HepG2 (cell line): ENCODE measurements at regions not wholly inside any gene's neighbourhood (a gene's known extent, or its start where the extent isn't known, plus 50 kb on each side); places are given as distances from the start of the nearest gene placed in this dataset.
A peak's percentile ranks its signal among the peaks of the same experiment; 100 is the strongest.

Experiments
- ATAC-seq: fragments of 200-7000 bp; cut with Tn5 transposase; 3 replicates; pipeline ENCODE4 v1.9.1; 2020; ENCODE audit warnings: mild to moderate bottlenecking, moderate library complexity
- BruUV-seq: library from RNA; stranded (reverse); fragments of 400-500 nt; replicated peaks from 2 replicates; lab custom pipeline; 2021; lab: Mats Ljungman, UMichigan
- CTCF ChIA-PET: fragments of 300-600 bp; formaldehyde crosslinking; extraction: SDS; loops from one replicate; lab custom pipeline; 2021; ENCODE audit warnings: low total read pairs, inconsistent platforms, low intra/inter-chr PET ratio; lab: Yijun Ruan, JAX
- POLR2A ChIA-PET: fragments of 350-600 bp; sonication (Branson Sonifier 250); formaldehyde crosslinking; loops from one replicate; lab custom pipeline; 2020; ENCODE audit warnings: antibody characterized with exemption, inconsistent platforms; lab: Yijun Ruan, JAX
- DNase-seq: peaks from one replicate; pipeline ENCODE4 v3.0.0-alpha.2; 2015; ENCODE audit warnings: low spot score
- FAIRE-seq: peaks from 3 replicates; lab custom pipeline; 2011; peaks lifted over from hg19 to GRCh38; lab: Jason Lieb, UNC
- H2AFZ ChIP-seq: one replicate; pipeline ENCODE4 v1.6.1; 2011; ENCODE audit warnings: low read length, inconsistent platforms
- H3K27ac ChIP-seq: fragments of 300-600 bp; 3 replicates; pipeline ENCODE4 v1.8.0; 2011; ENCODE audit warnings: mixed run types, mild to moderate bottlenecking, mixed read lengths, low read length, inconsistent platforms; ENCODE audit not compliant: insufficient read depth; ENCODE audit errors: extremely low read length
- H3K27me3 ChIP-seq, 2 experiments: fragments of 200-600 bp in 1 of 2; 2 replicates in 1 of 2; 3 replicates in 1 of 2; pipeline versions ENCODE4 v1.6.0 to v1.8.0; 2011; ENCODE audit warnings: low read length in 2 of 2, mild to moderate bottlenecking in 2 of 2, moderate library complexity in 2 of 2, inconsistent platforms in 1 of 2; ENCODE audit not compliant: insufficient read depth in 2 of 2, control insufficient read depth in 1 of 2
- H3K36me3 ChIP-seq, 2 experiments: fragments of 200-600 bp in 1 of 2; replicated peaks in 1 of 2; 2 replicates in 1 of 2; 3 replicates in 1 of 2; pipeline versions ENCODE4 v1.5.1 to v1.8.0; 2011; ENCODE audit warnings: low read length in 2 of 2, inconsistent platforms in 1 of 2; ENCODE audit not compliant: insufficient read depth in 2 of 2, control insufficient read depth in 1 of 2
- H3K4me1 ChIP-seq: 2 replicates; pipeline ENCODE4 v1.5.1; 2012; ENCODE audit warnings: low read length, inconsistent platforms; ENCODE audit not compliant: insufficient read depth
- H3K4me2 ChIP-seq: 2 replicates; pipeline ENCODE4 v1.6.0; 2011; ENCODE audit warnings: low read depth, low read length, inconsistent platforms
- H3K4me3 ChIP-seq, 3 experiments: fragments of 200-600 bp in 1 of 3; sonication (generic), shearing (Covaris generic) in 1 of 3; replicated peaks in 1 of 3; 2 replicates each; pipeline ENCODE4 v1.5.1; 2011 to 2016; ENCODE audit warnings: low read length in 3 of 3, inconsistent platforms in 2 of 3, low read depth in 2 of 3, mild to moderate bottlenecking in 2 of 3, control low read depth in 1 of 3, mixed read lengths in 1 of 3; ENCODE audit not compliant: insufficient read depth in 1 of 3
- H3K79me2 ChIP-seq: one replicate; pipeline ENCODE4 v1.6.1; 2011; ENCODE audit warnings: low read length, inconsistent platforms; ENCODE audit not compliant: insufficient read depth
- H3K9ac ChIP-seq: 2 replicates; pipeline ENCODE4 v1.6.0; 2011; ENCODE audit warnings: mild to moderate bottlenecking, low read depth, low read length, inconsistent platforms; ENCODE audit not compliant: insufficient read depth
- H3K9me3 ChIP-seq: 2 replicates; pipeline ENCODE4 v1.5.1; 2012; ENCODE audit warnings: mild to moderate bottlenecking, low read length
- H4K20me1 ChIP-seq: 2 replicates; pipeline ENCODE4 v1.6.0; 2011; ENCODE audit warnings: inconsistent platforms, mild to moderate bottlenecking, low read length, moderate library complexity; ENCODE audit not compliant: insufficient read depth
- BCL6 ChIP-seq: IDR thresholded peaks from 2 replicates; pipeline ENCODE4 v1.6.1; 2016; ENCODE audit warnings: missing genetic modification reagents, missing compliant biosample characterization
- CREB1 ChIP-seq, 2 experiments: fragments of 450-650 bp in 1 of 2; IDR thresholded peaks; 2 replicates each; pipeline ENCODE4 v1.6.1; 2016 to 2017; ENCODE audit warnings: control low read depth in 1 of 2, mild to moderate bottlenecking in 1 of 2, missing compliant biosample characterization in 1 of 2, missing genetic modification characterization in 1 of 2
- HMGXB3 ChIP-seq: sonication (generic); formaldehyde crosslinking; IDR thresholded peaks from 2 replicates; pipeline ENCODE4 v1.4.0; 2020; ENCODE audit warnings: missing genetic modification reagents, borderline replicate concordance
- NKX3-1 ChIP-seq: sonication (generic); formaldehyde crosslinking; IDR thresholded peaks from 2 replicates; pipeline ENCODE4 v1.5.0; 2020; ENCODE audit warnings: missing genetic modification reagents
- PRDM15 ChIP-seq: sonication (generic); formaldehyde crosslinking; IDR thresholded peaks from 2 replicates; pipeline ENCODE4 v1.4.0; 2020; ENCODE audit warnings: missing genetic modification reagents
- YEATS4 ChIP-seq: sonication (generic); formaldehyde crosslinking; IDR thresholded peaks from 2 replicates; pipeline ENCODE4 v1.4.0; 2020; ENCODE audit warnings: missing genetic modification reagents, borderline replicate concordance
- ZNF101 ChIP-seq: sonication (generic); formaldehyde crosslinking; IDR thresholded peaks from 2 replicates; pipeline ENCODE4 v1.4.0; 2020; ENCODE audit warnings: mild to moderate bottlenecking, low read depth, missing genetic modification reagents, borderline replicate concordance
- ZNF614 ChIP-seq: IDR thresholded peaks from 2 replicates; pipeline ENCODE4 v1.6.1; 2018; ENCODE audit warnings: missing biosample characterization, missing genetic modification reagents, inconsistent platforms, borderline replicate concordance
- ZNF7 ChIP-seq: IDR thresholded peaks from 2 replicates; pipeline ENCODE4 v1.6.1; 2016; ENCODE audit warnings: missing biosample characterization, missing genetic modification reagents
- ZNF850 ChIP-seq: sonication (generic); formaldehyde crosslinking; conservative IDR thresholded peaks from 2 replicates; pipeline ENCODE4 v1.9.0; 2021; ENCODE audit warnings: mild to moderate bottlenecking, missing genetic modification reagents
- WGBS: methylation state at CpG from one replicate; pipeline ENCODE4 v1.1.6; 2017; ENCODE audit warnings: low lambda C conversion rate; 5-methylcytosine and 5-hydroxymethylcytosine counted together
- in situ Hi-C: cut with HindIII; loops from 2 replicates; pipeline ENCODE4 v1.10.0; 2017; ENCODE audit warnings: low pct_unique_long_range_greater_than_20kb; ENCODE audit not compliant: extremely low pct_ligation_motif_present
- intact Hi-C: fragments of 100-400 bp; cut with micrococcal nuclease; formaldehyde crosslinking; loops from one replicate; pipeline ENCODE4 v1.10.0; 2022; ENCODE audit not compliant: unreplicated experiment
- TF ChIP-seq, protein P1 (sequence below): sonication (generic); formaldehyde crosslinking; IDR thresholded peaks from 2 replicates; pipeline ENCODE4 v1.8.1; 2022; ENCODE audit warnings: mild to moderate bottlenecking, missing genetic modification reagents

DNA sequence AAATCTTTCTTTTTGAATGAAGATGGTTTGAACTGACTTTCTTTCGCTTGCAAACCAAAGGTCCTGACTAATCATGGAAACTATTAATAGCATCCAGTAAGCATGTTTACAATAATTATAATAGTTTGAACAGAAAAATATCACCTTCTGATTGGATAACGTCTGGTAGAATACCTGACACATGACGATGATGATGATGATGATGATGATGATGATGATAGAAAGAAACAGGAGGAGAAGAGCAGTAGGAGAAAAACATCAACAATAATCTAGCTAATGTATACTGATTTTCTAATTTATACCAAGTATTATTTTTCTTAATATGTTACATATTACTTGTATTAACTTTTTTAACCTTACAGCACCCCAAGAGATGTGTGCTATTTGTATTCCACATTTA, 157.5 kb upstream of the SPRY2 start:
- FAIRE-seq, result no peak
- CTCF ChIA-PET, result no interaction called here

DNA sequence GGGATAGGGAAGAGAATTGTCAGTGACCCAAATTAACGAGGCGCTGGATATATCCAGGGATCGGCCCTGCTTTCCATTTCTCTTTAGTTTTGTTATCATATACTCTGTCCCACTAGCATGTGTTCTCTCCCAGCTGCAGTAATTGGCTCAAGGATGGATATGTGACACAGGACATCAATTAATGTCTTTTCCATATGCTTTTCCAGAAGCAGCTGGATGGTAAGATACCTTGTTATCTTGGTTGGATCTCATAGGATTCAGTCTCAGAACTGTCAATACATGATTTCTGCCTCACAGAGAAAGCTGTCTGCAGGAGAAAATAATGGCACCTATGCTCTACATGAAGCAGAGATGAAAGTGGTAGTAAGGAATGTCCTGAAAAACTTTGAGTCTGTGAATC, 157.1 kb upstream of the SPRY2 start:
- DNase-seq, result no peak
- ATAC-seq, result no peak
- Histone ChIP-seq H4K20me1 (no peaks in the 10 kb centered on the region), H3K79me2 (no peaks in the 10 kb centered on the region), H3K4me3 (no peak overlapping the region), H3K36me3 (no peaks in the 10 kb centered on the region), H3K4me2 (no peak overlapping the region), H2AFZ (no peak overlapping the region), H3K9me3 (peaks cover 24% of the 10 kb centered on the region), H3K4me1 (no peaks in the 10 kb centered on the region), H3K9ac (no peak overlapping the region), H3K27ac (no peak overlapping the region), H3K27me3 (no peaks in the 10 kb centered on the region)
- no peak for FAIRE-seq
- WGBS, result 1% methylated on average over 3 of the region's 3 CpGs
- CTCF ChIA-PET, result no interaction called here
- in situ Hi-C loops (no loop called here), intact Hi-C loops (no loop called here)
- POLR2A ChIA-PET, result no interaction called here
- BruUV-seq, result no TSS peak
- TF ChIP-seq, protein P1, sequence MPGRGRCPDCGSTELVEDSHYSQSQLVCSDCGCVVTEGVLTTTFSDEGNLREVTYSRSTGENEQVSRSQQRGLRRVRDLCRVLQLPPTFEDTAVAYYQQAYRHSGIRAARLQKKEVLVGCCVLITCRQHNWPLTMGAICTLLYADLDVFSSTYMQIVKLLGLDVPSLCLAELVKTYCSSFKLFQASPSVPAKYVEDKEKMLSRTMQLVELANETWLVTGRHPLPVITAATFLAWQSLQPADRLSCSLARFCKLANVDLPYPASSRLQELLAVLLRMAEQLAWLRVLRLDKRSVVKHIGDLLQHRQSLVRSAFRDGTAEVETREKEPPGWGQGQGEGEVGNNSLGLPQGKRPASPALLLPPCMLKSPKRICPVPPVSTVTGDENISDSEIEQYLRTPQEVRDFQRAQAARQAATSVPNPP (CRISPR knock-in tag), result no peak
- TF ChIP-seq BCL6 (CRISPR knock-in tag) (no peak), ZNF614 (CRISPR knock-in tag) (no peak), YEATS4 (CRISPR knock-in tag) (no peak), ZNF7 (no peak), PRDM15 (no peak), ZNF101 (no peak), ZNF850 (CRISPR knock-in tag) (no peak), HMGXB3 (no peak)

More for the DNA sequence above, 157.5 kb upstream of the SPRY2 start:
- Histone ChIP-seq H4K20me1 (no peaks in the 10 kb centered on the region), H3K9me3 (peaks cover 29% of the 10 kb centered on the region), H3K9ac (no peak overlapping the region), H3K4me3 (no peak overlapping the region), H3K36me3 (no peaks in the 10 kb centered on the region), H3K4me1 (no peaks in the 10 kb centered on the region), H3K27me3 (no peaks in the 10 kb centered on the region), H3K79me2 (no peaks in the 10 kb centered on the region), H3K27ac (no peak overlapping the region), H2AFZ (no peak overlapping the region), H3K4me2 (no peak overlapping the region)
- intact Hi-C loops (no loop called here), in situ Hi-C loops (no loop called here)
- BruUV-seq, result no TSS peak
- DNase-seq (no peak), ATAC-seq (no peak)
- POLR2A ChIA-PET, result no interaction called here
- TF ChIP-seq CREB1 (IDR thresholded peaks at IDR 0.05) (peak; percentile 59), CREB1 (CRISPR knock-in tag; IDR thresholded peaks at IDR 0.05) (no peak), NKX3-1 (CRISPR knock-in tag) (no peak)
- 14% methylated on average over 3 of the region's 3 CpGs for WGBS
